Smooth muscle cell (in vitro differentiated cells): ENCODE measurements at regions not wholly inside any gene's neighbourhood (a gene's known extent, or its start where the extent isn't known, plus 50 kb on each side); places are given as distances from the start of the nearest gene placed in this dataset.

Source experiments
- DNase-seq: peaks from one replicate; lab custom pipeline; 2025; ENCODE audit not compliant: unreplicated experiment; lab: John Stamatoyannopoulos, UW
- H2AFZ ChIP-seq: fragments of 200-600 bp; sonication (generic); 2 replicates; pipeline ENCODE4 v1.6.0; 2016; ENCODE audit warnings: antibody characterized with exemption, low read depth, mild to moderate bottlenecking
- H3F3A ChIP-seq: fragments of 200-600 bp; sonication (generic); 2 replicates; pipeline ENCODE4 v1.6.0; 2017; ENCODE audit warnings: antibody characterized with exemption, low read depth
- H3K27ac ChIP-seq: fragments of 200-600 bp; sonication (generic); 2 replicates; pipeline ENCODE4 v1.5.1; 2016; ENCODE audit warnings: low read depth, mild to moderate bottlenecking
- H3K27me3 ChIP-seq: fragments of 200-600 bp; sonication (generic); 2 replicates; pipeline ENCODE4 v1.6.1; 2016; ENCODE audit warnings: low read depth, mild to moderate bottlenecking
- H3K36me3 ChIP-seq: fragments of 200-600 bp; sonication (generic); 2 replicates; pipeline ENCODE4 v1.5.1; 2016; ENCODE audit warnings: low read depth
- H3K4me1 ChIP-seq: fragments of 200-600 bp; sonication (generic); 2 replicates; pipeline ENCODE4 v1.5.1; 2016; ENCODE audit warnings: low read depth
- H3K4me2 ChIP-seq: fragments of 200-600 bp; sonication (generic); 2 replicates; pipeline ENCODE4 v1.6.0; 2016; ENCODE audit warnings: mild to moderate bottlenecking
- H3K4me3 ChIP-seq: fragments of 200-600 bp; sonication (generic); 2 replicates; pipeline ENCODE4 v1.5.1; 2016; ENCODE audit warnings: mild to moderate bottlenecking
- H3K79me2 ChIP-seq: fragments of 200-600 bp; sonication (generic); 2 replicates; pipeline ENCODE4 v1.6.0; 2016; ENCODE audit warnings: low read depth, mild to moderate bottlenecking
- H3K9ac ChIP-seq: fragments of 200-600 bp; sonication (generic); 2 replicates; pipeline ENCODE4 v1.6.0; 2016; ENCODE audit warnings: low read depth
- H3K9me3 ChIP-seq: fragments of 200-600 bp; sonication (generic); replicated peaks from 2 replicates; pipeline ENCODE4 v1.5.1; 2016; ENCODE audit warnings: low read depth
- H4K20me1 ChIP-seq: fragments of 200-600 bp; sonication (generic); 2 replicates; pipeline ENCODE4 v1.6.0; 2016; ENCODE audit warnings: low read depth
- WGBS: methylation state at CpG from one replicate; pipeline ENCODE4 v1.1.7; 2016; ENCODE audit warnings: low lambda C conversion rate; 5-methylcytosine and 5-hydroxymethylcytosine counted together
- TF ChIP-seq, protein P1 (sequence below): fragments of 200-600 bp; sonication (generic); IDR thresholded peaks from 2 replicates; pipeline ENCODE4 v1.5.1; 2017; ENCODE audit warnings: borderline replicate concordance, mild to moderate bottlenecking, antibody characterized with exemption; ENCODE audit not compliant: insufficient read depth, poor library complexity, severe bottlenecking

DNA sequence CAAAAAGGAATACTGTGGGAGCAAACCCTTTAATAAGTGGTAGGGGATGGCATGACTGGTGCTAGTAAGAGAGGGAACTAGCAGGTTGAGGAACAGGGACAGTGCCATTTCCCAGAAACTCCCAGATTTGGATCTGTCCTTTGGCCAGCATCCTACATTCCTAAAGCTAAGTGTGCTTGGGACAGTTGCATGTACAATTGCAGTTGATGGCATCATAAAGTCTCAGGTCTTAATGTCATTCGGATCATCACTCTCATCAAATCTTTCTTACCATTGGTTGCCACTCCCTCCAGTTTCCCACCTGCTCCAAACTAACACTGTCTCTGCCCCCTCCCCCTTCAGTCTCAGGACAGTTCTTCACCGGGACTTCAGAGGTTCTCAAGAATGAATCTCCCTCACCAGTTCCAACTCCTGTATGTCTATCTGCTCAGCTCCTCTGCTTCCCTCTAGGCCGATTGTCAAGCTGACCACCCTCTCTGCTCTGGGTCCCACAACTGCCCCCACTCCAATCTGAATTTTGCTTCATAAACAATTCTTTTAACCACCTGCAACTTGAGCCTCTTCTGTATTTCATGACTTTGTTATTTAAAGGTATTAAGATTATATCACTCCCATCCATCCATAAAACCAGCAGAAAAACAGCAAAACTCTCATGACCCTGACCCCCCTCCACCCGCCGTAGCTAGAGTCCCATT lies 260.8 kb downstream of the CGGBP1 start:
- no peak overlapping the region for H3K27ac ChIP-seq
- no peak overlapping the region for H3K4me2 ChIP-seq
- H2AFZ ChIP-seq: no peak overlapping the region
- no peaks in the 10 kb centered on the region for H3F3A ChIP-seq
- H3K36me3 ChIP-seq: no peaks in the 10 kb centered on the region
- H4K20me1 ChIP-seq: no peaks in the 10 kb centered on the region
- no peaks in the 10 kb centered on the region for H3K79me2 ChIP-seq
- peaks cover 30% of the 10 kb centered on the region for H3K27me3 ChIP-seq
- TF ChIP-seq, protein P1, sequence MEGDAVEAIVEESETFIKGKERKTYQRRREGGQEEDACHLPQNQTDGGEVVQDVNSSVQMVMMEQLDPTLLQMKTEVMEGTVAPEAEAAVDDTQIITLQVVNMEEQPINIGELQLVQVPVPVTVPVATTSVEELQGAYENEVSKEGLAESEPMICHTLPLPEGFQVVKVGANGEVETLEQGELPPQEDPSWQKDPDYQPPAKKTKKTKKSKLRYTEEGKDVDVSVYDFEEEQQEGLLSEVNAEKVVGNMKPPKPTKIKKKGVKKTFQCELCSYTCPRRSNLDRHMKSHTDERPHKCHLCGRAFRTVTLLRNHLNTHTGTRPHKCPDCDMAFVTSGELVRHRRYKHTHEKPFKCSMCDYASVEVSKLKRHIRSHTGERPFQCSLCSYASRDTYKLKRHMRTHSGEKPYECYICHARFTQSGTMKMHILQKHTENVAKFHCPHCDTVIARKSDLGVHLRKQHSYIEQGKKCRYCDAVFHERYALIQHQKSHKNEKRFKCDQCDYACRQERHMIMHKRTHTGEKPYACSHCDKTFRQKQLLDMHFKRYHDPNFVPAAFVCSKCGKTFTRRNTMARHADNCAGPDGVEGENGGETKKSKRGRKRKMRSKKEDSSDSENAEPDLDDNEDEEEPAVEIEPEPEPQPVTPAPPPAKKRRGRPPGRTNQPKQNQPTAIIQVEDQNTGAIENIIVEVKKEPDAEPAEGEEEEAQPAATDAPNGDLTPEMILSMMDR: no peak
- no peaks in the 10 kb centered on the region for H3K9me3 ChIP-seq
- no peak overlapping the region for H3K9ac ChIP-seq
- H3K4me3 ChIP-seq: no peak overlapping the region
- DNase-seq: no peak
- H3K4me1 ChIP-seq: no peaks in the 10 kb centered on the region
- 92% methylated on average over 5 of the region's 5 CpGs for WGBS

DNA sequence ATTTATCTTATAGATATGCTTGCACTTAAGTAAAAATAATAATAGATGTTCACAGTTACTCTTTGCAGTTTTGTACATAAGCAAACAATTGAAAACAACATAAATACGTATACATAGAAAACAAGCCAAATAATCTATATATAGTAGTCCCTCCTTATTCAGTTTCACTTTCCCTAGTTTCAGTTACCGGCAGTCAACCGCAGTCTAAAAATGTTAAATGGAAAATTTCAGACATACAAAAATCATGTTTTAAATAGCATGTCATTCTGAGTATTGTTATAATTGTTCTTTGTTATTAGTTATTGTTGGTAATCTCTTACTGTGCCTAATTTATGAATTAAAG lies 262.0 kb downstream of the CGGBP1 start:
- H2AFZ ChIP-seq: no peak overlapping the region
- H3K27ac ChIP-seq: no peak overlapping the region
- H3K79me2 ChIP-seq: no peaks in the 10 kb centered on the region
- WGBS: 94% methylated on average over 3 of the region's 3 CpGs
- no peaks in the 10 kb centered on the region for H3K36me3 ChIP-seq
- H3K4me2 ChIP-seq: no peak overlapping the region
- no peak overlapping the region for H3K9ac ChIP-seq
- no peak for DNase-seq
- no peaks in the 10 kb centered on the region for H3K9me3 ChIP-seq
- H3K4me3 ChIP-seq: no peak overlapping the region
- H3K4me1 ChIP-seq: no peaks in the 10 kb centered on the region
- TF ChIP-seq, protein P1: no peak
- H3K27me3 ChIP-seq: peaks cover 40% of the 10 kb centered on the region
- H4K20me1 ChIP-seq: no peaks in the 10 kb centered on the region
- H3F3A ChIP-seq: no peaks in the 10 kb centered on the region

- TF ChIP-seq, protein P1: no peak
- H3K27me3 ChIP-seq: peaks cover 46% of the 10 kb centered on the region
- H3K4me3 ChIP-seq: no peak overlapping the region
- no peaks in the 10 kb centered on the region for H3K9me3 ChIP-seq
- no peaks in the 10 kb centered on the region for H3F3A ChIP-seq
- H4K20me1 ChIP-seq: no peaks in the 10 kb centered on the region
- no peak overlapping the region for H3K27ac ChIP-seq
- whole genome bisulfite sequencing: 36% methylated on average over 2 of the region's 2 CpGs
- H3K4me1 ChIP-seq: no peaks in the 10 kb centered on the region
- no peaks in the 10 kb centered on the region for H3K36me3 ChIP-seq
- H2AFZ ChIP-seq: no peak overlapping the region
- H3K79me2 ChIP-seq: no peaks in the 10 kb centered on the region
- DNase-seq: no peak
- no peak overlapping the region for H3K9ac ChIP-seq
- H3K4me2 ChIP-seq: no peak overlapping the region
Measured at GRCh38 chr3:87796137-87796842, 262.5 kb downstream of the CGGBP1 start.
